Astrocyte (in vitro differentiated cells and primary cell): ENCODE measurements at regions not wholly inside any gene's neighbourhood (a gene's known extent, or its start where the extent isn't known, plus 50 kb on each side); places are given as distances from the start of the nearest gene placed in this dataset.

Source experiments
- EZH2 ChIP-seq: IDR thresholded peaks from 2 replicates; pipeline ENCODE4 v1.6.1; 2012; ENCODE audit warnings: mild to moderate bottlenecking, low read length, inconsistent platforms; ENCODE audit not compliant: insufficient read depth
- TF ChIP-seq, protein P1 (sequence below): IDR thresholded peaks from 2 replicates; pipeline ENCODE4 v1.5.1; 2011; ENCODE audit warnings: low read depth, mild to moderate bottlenecking, inconsistent platforms, low read length, moderate library complexity; ENCODE audit not compliant: insufficient read depth

GRCh38 chr5:96509316-96509715, 76.3 kb upstream of the PCSK1 start:
- TF ChIP-seq, protein P1, sequence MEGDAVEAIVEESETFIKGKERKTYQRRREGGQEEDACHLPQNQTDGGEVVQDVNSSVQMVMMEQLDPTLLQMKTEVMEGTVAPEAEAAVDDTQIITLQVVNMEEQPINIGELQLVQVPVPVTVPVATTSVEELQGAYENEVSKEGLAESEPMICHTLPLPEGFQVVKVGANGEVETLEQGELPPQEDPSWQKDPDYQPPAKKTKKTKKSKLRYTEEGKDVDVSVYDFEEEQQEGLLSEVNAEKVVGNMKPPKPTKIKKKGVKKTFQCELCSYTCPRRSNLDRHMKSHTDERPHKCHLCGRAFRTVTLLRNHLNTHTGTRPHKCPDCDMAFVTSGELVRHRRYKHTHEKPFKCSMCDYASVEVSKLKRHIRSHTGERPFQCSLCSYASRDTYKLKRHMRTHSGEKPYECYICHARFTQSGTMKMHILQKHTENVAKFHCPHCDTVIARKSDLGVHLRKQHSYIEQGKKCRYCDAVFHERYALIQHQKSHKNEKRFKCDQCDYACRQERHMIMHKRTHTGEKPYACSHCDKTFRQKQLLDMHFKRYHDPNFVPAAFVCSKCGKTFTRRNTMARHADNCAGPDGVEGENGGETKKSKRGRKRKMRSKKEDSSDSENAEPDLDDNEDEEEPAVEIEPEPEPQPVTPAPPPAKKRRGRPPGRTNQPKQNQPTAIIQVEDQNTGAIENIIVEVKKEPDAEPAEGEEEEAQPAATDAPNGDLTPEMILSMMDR: no peak
- TF ChIP-seq EZH2: no peak
